ENCODE measurements at regions not wholly inside any gene's neighbourhood (a gene's known extent, or its start where the extent isn't known, plus 50 kb on each side); places are given as distances from the start of the nearest gene placed in this dataset.

DNA sequence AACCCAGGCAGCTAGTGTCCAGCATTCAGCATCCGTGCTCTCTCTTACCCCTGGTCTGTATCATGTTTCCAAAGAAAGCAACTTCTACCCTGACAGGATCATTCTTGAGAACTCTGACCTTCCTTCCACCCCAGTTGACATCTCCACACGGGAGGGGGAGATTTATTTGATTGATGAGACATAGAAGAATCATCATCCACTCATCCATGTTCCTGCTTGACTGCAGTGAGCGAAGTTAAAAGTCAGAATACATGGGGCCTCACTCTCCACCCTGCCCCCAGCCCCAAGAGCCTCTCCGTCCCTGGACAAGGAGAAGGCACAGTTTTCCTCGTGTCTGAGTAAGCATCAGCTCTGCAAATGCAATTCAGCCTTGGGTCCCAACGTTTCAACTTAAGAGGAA, 356.0 kb upstream of the TNP1 start (continued):
- TF ChIP-seq, protein P1, sequence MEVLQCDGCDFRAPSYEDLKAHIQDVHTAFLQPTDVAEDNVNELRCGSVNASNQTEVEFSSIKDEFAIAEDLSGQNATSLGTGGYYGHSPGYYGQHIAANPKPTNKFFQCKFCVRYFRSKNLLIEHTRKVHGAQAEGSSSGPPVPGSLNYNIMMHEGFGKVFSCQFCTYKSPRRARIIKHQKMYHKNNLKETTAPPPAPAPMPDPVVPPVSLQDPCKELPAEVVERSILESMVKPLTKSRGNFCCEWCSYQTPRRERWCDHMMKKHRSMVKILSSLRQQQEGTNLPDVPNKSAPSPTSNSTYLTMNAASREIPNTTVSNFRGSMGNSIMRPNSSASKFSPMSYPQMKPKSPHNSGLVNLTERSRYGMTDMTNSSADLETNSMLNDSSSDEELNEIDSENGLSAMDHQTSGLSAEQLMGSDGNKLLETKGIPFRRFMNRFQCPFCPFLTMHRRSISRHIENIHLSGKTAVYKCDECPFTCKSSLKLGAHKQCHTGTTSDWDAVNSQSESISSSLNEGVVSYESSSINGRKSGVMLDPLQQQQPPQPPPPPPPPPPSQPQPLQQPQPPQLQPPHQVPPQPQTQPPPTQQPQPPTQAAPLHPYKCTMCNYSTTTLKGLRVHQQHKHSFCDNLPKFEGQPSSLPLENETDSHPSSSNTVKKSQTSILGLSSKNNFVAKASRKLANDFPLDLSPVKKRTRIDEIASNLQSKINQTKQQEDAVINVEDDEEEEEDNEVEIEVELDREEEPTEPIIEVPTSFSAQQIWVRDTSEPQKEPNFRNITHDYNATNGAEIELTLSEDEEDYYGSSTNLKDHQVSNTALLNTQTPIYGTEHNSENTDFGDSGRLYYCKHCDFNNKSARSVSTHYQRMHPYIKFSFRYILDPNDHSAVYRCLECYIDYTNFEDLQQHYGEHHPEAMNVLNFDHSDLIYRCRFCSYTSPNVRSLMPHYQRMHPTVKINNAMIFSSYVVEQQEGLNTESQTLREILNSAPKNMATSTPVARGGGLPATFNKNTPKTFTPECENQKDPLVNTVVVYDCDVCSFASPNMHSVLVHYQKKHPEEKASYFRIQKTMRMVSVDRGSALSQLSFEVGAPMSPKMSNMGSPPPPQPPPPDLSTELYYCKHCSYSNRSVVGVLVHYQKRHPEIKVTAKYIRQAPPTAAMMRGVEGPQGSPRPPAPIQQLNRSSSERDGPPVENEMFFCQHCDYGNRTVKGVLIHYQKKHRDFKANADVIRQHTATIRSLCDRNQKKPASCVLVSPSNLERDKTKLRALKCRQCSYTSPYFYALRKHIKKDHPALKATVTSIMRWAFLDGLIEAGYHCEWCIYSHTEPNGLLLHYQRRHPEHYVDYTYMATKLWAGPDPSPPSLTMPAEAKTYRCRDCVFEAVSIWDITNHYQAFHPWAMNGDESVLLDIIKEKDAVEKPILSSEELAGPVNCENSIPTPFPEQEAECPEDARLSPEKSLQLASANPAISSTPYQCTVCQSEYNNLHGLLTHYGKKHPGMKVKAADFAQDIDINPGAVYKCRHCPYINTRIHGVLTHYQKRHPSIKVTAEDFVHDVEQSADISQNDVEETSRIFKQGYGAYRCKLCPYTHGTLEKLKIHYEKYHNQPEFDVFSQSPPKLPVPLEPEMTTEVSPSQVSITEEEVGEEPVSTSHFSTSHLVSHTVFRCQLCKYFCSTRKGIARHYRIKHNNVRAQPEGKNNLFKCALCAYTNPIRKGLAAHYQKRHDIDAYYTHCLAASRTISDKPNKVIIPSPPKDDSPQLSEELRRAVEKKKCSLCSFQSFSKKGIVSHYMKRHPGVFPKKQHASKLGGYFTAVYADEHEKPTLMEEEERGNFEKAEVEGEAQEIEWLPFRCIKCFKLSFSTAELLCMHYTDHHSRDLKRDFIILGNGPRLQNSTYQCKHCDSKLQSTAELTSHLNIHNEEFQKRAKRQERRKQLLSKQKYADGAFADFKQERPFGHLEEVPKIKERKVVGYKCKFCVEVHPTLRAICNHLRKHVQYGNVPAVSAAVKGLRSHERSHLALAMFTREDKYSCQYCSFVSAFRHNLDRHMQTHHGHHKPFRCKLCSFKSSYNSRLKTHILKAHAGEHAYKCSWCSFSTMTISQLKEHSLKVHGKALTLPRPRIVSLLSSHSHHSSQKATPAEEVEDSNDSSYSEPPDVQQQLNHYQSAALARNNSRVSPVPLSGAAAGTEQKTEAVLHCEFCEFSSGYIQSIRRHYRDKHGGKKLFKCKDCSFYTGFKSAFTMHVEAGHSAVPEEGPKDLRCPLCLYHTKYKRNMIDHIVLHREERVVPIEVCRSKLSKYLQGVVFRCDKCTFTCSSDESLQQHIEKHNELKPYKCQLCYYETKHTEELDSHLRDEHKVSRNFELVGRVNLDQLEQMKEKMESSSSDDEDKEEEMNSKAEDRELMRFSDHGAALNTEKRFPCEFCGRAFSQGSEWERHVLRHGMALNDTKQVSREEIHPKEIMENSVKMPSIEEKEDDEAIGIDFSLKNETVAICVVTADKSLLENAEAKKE (CRISPR knock-in tag; IDR thresholded peaks at IDR 0.05): no peak
- TF ChIP-seq EZH2 (IDR thresholded peaks at IDR 0.05; ENCODE audit: low read depth, unreplicated experiment): no peak
- TF ChIP-seq, protein P2, sequence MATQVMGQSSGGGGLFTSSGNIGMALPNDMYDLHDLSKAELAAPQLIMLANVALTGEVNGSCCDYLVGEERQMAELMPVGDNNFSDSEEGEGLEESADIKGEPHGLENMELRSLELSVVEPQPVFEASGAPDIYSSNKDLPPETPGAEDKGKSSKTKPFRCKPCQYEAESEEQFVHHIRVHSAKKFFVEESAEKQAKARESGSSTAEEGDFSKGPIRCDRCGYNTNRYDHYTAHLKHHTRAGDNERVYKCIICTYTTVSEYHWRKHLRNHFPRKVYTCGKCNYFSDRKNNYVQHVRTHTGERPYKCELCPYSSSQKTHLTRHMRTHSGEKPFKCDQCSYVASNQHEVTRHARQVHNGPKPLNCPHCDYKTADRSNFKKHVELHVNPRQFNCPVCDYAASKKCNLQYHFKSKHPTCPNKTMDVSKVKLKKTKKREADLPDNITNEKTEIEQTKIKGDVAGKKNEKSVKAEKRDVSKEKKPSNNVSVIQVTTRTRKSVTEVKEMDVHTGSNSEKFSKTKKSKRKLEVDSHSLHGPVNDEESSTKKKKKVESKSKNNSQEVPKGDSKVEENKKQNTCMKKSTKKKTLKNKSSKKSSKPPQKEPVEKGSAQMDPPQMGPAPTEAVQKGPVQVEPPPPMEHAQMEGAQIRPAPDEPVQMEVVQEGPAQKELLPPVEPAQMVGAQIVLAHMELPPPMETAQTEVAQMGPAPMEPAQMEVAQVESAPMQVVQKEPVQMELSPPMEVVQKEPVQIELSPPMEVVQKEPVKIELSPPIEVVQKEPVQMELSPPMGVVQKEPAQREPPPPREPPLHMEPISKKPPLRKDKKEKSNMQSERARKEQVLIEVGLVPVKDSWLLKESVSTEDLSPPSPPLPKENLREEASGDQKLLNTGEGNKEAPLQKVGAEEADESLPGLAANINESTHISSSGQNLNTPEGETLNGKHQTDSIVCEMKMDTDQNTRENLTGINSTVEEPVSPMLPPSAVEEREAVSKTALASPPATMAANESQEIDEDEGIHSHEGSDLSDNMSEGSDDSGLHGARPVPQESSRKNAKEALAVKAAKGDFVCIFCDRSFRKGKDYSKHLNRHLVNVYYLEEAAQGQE (IDR thresholded peaks at IDR 0.05; ENCODE audit: unreplicated experiment): no peak
- TF ChIP-seq STAT1 (IDR thresholded peaks at IDR 0.05; ENCODE audit: unreplicated experiment): no peak
- TF ChIP-seq POLR2AphosphoS5 (IDR thresholded peaks at IDR 0.05; ENCODE audit: low read depth): no peak

DNA sequence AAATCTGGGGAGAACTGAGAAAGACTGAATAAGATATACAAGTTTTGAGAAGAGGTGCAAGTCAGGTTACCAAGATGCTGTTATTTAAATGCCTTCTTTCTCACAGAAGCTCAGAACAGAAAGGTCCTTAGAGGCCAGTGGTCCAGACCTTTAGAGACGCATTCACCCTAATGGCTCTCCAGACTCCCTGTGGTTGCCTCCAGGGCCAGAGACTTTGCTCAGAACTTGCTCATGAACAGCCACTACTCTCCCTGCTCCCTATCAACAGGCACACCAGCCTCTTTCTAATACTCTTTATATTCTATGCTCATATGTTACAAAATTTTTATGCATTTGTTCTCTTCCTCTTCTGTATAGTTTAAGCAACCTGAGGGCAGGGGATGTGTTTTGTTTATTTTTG, 349.0 kb upstream of the TNP1 start:
- Histone ChIP-seq H2AFZ (no peak overlapping the region), H4K20me1 (replicated peaks; ENCODE audit: insufficient read depth) (no peaks in the 10 kb centered on the region), H3K79me2 (replicated peaks; ENCODE audit: insufficient read depth) (no peaks in the 10 kb centered on the region), H3K4me1 (ENCODE audit: insufficient read depth) (peaks cover 16% of the 10 kb centered on the region), H3K9me2 (ENCODE audit: insufficient read depth) (no peaks in the 10 kb centered on the region), H3K27ac (ENCODE audit: low read depth) (peak overlapping the region; percentile 21; the same call in 1 of the 2 replicates), H3K4me2 (peak overlapping the region; percentile 28), H3K4me3 (peak overlapping the region; percentile 7; the same call in 1 of the 2 replicates), H3F3A (replicated peaks; ENCODE audit: low read depth) (no peaks in the 10 kb centered on the region), H3K36me3 (ENCODE audit: insufficient read depth) (no peaks in the 10 kb centered on the region), H3K27me3 (ENCODE audit: insufficient read depth) (no peaks in the 10 kb centered on the region)
- peak; percentile 48 for ATAC-seq
- peak; percentile 4 for DNase-seq (ENCODE audit: low spot score)
- Mint-ChIP-seq H3K27me3 (ENCODE audit: insufficient read depth, low read depth, poor library complexity) (peaks cover 6% of the 10 kb centered on the region), H3K4me3 (no peak overlapping the region; the same call in 2 of the 3 replicates), H3K4me1 (peaks cover 29% of the 10 kb centered on the region), H3K36me3 (ENCODE audit: low read depth) (peaks cover 10% of the 10 kb centered on the region; the same call in 2 of the 3 replicates), H3K9me3 (peaks cover 10% of the 10 kb centered on the region; the same call in 1 of the 3 replicates), H3K27ac (no peak overlapping the region)
- TF ChIP-seq POLR2AphosphoS5 (IDR thresholded peaks at IDR 0.05; ENCODE audit: low read depth): no peak
- TF ChIP-seq, protein P2 (IDR thresholded peaks at IDR 0.05; ENCODE audit: unreplicated experiment): no peak
